HG03196 (cell line): ENCODE measurements at regions not wholly inside any gene's neighbourhood (a gene's known extent, or its start where the extent isn't known, plus 50 kb on each side); places are given as distances from the start of the nearest gene placed in this dataset.
A peak's percentile ranks its signal among the peaks of the same experiment; 100 is the strongest.
"Not testable (repeated sequence)": the region's sequence is repeated elsewhere in the genome, so short reads cannot be mapped to it uniquely, and the experiment has no call there.

Experiments used
- ATAC-seq: cut with Tn5 transposase; IDR thresholded peaks from one replicate; pipeline ENCODE4 v1.9.1; 2021; ENCODE audit not compliant: unreplicated experiment

GRCh38 chr3:31094048-31094447 lies 199.6 kb upstream of the GADL1 start:
- ATAC-seq = no peak

DNA sequence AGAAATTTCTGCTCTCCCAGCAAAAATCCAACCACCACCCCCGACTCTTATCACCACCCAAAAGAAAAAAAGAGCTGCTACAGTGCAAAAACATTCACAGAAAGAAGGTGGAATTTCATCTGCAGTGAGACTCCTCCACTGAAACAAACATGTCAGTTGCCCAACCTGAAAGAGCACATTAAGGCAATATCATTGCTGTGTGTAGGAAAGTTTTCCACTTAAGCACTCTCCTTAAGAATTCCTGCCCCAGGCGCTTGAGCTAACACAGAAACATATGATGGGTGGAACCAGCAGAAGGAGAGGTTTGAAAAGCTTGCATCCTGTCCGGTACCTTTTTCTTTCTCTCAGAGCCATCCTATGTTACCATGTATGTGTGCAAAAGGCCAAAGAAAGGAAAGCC lies 200.8 kb upstream of the GADL1 start:
- no peak for ATAC-seq

DNA sequence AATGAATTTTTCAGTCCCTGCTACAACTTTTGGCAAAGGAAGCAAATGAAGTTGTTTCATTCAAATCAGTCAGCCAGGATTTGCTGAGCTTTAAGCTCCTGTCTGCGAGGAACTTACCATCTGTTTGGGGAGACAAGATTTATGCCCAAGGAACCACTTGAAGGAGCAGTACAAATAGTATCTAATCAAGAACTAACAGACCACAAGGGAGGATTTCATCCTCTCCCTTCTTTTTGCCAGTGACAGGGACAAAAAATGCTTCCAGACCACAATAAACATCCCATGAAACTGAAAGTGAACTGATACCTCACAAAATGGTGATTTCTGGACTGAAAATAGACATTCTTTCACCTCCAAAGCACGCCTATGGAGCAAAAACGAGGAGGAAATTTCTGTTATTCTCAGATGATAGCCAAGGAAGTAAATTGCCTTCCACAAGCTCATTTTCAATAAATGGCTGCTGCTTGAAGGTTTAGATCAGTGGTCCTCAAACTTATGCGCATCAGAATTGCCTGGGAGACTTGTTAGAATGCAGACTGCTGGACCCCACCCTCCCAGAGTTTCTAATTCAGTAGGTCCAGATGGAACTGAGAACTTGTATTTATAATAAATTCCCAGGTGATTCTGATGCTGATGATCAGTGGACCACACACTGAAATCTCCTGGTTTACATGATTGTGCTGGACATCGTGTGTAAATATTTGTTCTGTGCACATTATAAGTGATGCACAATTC lies 202.4 kb upstream of the GADL1 start:
- ATAC-seq = no peak

DNA sequence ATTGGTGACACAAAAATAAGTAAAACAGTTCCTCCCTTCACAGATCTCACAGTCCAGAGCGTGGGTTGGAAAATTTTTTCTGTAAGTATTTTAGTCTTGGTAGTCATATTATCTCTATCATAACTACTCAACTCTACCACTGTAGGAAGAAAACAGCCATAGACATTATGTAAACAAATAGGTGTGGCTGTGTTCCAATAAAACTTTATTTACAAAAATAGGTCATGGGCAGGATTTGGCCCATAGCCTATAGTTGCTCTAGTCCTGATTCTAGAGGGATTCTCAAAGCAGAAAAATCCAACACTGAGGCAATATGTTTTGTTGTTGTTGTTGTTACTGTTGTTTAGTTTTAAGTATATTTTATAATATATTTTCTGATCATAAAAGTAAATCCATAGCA lies 206.1 kb upstream of the GADL1 start:
- no peak for ATAC-seq

DNA sequence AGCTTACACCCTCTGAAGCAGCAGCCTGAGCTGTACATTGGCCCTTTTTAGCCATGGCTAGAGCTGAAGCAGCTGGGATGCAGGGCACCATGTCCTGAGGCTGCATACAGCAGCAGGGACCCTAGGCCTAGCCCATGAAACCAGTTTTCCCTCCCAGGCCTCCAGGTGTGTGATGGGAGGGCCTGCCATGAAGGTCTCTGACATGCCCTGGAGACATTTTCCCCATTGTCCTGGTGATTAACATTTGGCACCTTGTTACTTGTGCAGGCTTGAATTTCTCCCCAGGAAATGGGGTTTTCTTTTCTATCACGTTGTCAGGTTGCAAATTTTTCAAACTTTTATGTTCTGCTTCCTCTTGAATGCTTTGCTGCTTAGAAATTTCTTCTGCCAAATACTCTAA lies 206.8 kb upstream of the GADL1 start:
- ATAC-seq = not testable (repeated sequence)

DNA sequence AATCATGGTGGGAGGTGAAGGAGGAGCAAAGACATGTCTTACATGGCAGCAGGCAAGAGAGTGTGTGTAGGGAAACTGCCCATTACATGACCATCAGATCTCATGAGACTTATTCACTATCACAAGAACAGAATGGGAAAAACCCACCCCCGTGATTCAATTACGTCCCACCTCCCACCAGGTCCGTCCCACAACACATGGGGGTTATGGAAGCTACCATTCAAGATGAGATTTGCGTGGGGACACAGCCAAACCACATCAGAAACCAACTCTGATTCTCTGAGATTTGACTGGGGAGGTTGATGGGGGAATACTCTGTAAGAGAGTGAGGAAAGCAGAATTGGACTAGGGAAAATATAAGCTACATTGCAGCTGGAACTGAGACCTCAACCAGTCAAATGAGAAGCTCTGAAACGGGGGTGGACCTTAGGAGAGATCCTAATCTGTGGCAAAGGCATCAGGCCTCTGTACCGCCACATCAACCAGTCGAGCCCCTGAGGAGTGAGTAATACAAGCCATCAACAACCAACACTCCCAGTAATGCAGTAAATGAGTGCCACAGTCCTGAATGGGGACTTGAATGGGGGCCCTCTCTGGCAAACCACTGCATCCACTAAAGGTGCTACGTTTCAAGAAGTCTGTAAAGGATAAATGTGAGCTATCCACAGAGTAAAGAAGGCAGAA lies 207.9 kb upstream of the GADL1 start:
- ATAC-seq = no peak

DNA sequence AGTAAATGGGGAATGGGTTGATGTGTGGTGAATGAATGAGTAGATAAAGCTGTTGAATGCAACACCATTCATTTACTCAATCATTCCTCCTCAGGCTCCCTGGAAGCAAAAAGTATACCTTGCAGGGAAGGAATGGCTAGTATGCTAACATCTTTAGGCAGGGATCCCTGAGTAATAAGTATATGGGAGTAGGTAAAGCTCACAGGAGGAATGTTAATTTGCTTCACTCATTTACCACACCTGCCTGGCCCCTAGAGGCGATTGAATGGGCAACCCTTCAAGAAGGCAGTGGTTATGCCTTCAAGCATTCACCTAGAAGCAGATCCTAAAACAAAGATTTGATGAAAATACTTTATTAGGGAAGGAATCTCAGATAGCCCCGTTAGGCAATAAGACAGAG lies 208.7 kb upstream of the GADL1 start:
- ATAC-seq = no peak

GRCh38 chr3:31103623-31104180 lies 209.2 kb upstream of the GADL1 start:
- ATAC-seq = no peak

GRCh38 chr3:31105011-31105410 lies 210.6 kb upstream of the GADL1 start:
- no peak for ATAC-seq

DNA sequence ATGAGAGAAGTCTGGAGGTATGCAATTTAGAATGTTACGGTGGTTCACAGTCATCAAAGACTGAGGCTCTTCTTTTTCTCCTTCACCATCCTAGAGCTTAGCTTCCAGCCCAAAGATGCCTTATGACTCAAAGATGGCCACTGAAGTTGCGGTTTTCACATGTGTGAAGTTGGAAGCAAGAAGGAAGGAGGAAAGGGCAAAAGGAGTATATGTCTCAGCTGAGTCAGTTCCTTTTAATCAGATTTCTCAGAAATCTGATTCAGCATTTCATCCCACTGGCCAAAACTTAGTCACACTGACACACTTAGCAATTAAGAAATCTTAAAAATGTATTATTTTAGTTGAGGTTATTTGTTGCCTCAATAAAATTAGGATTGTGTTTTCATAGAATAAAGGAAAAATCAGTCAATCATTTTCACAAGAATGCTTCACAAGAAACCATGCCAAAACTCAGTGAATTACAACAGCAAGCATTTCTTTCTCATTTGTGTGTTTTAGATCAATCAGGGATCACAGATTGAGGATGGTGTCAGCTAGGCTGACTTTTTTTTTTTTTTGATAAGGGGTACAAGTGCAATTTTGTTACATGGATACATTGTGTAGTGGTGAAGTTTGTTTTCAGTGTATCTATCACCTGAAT lies 211.1 kb upstream of the GADL1 start:
- no peak for ATAC-seq

- no peak for ATAC-seq
Observed at GRCh38 chr3:31106204-31106603, 211.7 kb upstream of the GADL1 start.

DNA sequence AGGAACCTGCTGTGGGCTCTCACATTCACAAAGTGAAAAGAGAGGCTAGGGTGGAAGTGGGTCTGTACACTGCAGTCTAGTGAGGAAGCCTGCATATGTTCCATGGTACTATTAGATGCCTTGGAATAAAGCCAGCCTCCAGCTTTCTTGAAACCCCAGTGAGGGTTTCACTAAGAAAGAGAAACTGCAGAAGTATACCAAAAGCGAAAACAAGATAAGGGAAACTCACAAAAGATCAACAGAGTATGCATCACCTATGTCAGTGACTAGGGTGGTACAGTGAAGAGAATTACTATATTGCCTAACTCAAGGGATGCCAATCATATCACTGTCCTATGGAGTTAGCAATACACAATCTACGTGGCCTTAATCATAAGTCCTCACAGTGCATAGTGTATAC lies 212.5 kb upstream of the GADL1 start:
- peak; percentile 80 for ATAC-seq

- ATAC-seq = no peak
Observed at GRCh38 chr3:31114929-31115283, 220.4 kb upstream of the GADL1 start.

GRCh38 chr3:31115531-31115930 lies 221.1 kb upstream of the GADL1 start:
- not testable (repeated sequence) for ATAC-seq

GRCh38 chr3:31116651-31117050 lies 222.2 kb upstream of the GADL1 start:
- ATAC-seq = no peak

- ATAC-seq = no peak
Observed at GRCh38 chr3:31117854-31118253, 223.4 kb upstream of the GADL1 start.

DNA sequence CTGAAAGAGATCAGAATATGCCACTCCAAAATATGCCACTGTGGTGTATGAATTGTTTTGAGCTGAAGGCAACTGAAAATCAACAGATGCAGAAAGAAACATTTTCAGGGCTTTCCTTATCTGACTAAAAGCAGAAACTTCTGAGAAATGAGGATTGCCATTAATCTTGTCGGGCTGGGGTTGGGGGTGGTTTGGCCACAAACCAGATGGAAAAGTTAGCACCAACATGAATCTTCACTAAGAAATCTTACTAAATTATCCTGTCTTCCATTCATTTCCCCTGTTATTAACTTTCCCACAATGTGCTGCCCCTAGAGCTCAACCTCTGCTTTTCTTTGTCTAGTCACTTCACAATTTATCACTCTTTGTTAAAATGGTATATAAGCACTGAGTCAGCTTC lies 229.9 kb upstream of the GADL1 start:
- no peak for ATAC-seq

- ATAC-seq = no peak
Observed at GRCh38 chr3:31125413-31126020, 231.1 kb upstream of the GADL1 start.

DNA sequence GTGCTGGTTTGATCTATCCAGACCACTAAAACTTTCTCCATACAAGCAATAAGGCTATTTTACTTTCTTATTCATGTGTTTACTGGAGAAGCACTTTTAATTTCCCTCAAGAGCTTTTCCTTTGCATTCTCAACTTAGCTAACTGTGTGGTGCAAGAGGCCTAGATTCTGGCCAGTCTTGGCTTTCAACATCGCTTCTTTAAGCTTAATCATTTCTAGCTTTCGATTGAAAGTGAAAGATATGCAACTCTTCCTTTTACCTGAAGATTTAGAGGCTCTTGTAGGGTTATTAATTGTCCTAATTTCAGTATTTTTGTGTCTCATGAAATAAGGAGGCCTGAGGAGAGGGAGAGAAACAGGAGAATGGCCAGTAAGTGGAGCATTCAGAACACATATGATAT lies 234.8 kb upstream of the GADL1 start:
- ATAC-seq = no peak

DNA sequence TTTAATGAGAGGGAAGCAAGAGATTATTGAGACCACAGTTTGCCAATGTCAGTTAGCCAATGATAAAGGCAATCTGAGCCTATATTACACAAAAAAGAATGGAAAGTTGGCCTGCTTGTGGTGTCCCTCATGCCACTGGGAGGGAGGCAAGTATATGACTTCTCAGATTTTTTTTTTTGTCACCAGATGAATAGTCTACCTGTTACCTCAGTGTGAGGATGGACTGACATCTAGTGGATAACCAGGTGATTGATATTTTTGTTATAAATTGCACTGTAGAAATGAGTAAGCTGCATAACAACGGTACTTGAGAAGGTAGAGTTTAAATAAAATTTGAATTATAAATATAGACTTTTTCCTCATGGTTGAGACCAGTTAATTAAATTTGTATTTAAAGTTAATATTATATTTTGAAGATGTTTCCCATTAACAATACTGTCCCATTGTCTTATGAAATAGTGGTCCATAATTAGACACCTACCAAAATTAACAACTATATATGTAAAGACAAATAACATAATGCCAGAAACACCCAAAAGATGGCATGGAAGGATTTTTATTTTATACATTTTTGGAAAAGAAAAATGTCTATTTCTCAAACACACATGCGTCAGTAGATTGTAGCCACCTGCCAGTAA lies 237.8 kb upstream of the GADL1 start:
- ATAC-seq = peak; percentile 54

GRCh38 chr3:31133541-31133940 lies 239.1 kb upstream of the GADL1 start:
- no peak for ATAC-seq
